ENCODE measurements at regions not wholly inside any gene's neighbourhood (a gene's known extent, or its start where the extent isn't known, plus 50 kb on each side); places are given as distances from the start of the nearest gene placed in this dataset.

DNA sequence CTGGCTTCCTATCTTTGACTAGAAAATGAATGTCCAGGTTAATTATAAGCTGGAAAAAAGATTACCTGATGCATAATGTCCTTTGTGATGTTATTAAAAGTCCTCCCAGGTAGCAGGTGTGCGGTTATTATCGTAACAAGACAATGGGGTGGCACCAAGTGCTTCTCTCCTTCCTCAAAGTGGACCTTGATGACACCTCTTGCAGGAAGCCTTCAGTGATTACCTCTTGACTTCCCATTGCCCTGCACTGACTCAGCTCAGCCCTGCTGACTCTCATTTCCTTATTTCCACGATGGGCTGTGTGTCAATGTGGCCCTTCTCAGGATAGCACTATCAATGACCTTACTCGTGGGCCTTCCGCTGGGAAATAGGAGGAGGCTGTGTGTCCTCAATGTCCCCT is 477.4 kb upstream of the CCL2 start:
- no peak for DNase-seq
- intact Hi-C loops (cut with DNase I, micrococcal nuclease), result loop anchor here in 1 of 2 donors (10.0 kb wide), 1 partner anchor 367 kb away; no protein-coding TSS in a partner anchor
- no peak for ATAC-seq

DNA sequence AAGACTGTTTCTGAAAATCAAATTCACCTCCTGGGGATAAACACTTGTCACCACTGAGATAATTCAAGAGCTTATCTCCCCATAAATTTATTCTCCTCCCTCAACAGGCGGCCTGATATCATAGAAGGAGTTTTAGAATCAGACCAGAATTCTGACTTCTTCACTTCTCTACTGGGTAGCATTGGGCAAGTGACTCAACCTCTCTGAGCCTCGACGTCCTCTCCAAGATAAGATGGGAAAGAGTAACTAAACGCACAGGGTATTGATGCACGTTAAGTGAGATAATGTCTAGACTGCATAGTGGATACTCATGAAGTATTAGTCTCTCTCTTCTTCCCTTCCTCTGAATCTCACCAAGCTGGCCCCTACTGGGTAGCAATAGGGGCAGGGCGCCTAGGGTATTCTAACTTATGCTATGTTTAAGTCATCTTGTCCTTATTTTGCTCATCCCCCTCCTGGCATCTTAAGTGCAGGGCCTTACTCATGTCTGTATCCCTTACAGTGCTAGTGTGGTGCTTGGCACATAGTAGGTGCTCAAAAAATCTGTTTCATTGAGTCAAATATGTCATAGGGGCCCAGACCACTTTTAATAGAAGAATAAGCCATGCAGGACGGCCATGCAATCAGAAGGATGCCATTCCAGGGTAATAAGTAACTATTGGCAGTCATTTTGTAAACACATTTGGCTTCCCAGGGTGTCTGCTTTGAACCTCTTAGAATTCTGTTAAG is 476.4 kb upstream of the CCL2 start:
- ATAC-seq (peak; percentile 45), DNase-seq (no peak)
- intact Hi-C loops (cut with DNase I, micrococcal nuclease), result loop anchor here in 1 of 2 donors (10.0 kb wide), 1 partner anchor 366 kb away; no protein-coding TSS in a partner anchor

DNA sequence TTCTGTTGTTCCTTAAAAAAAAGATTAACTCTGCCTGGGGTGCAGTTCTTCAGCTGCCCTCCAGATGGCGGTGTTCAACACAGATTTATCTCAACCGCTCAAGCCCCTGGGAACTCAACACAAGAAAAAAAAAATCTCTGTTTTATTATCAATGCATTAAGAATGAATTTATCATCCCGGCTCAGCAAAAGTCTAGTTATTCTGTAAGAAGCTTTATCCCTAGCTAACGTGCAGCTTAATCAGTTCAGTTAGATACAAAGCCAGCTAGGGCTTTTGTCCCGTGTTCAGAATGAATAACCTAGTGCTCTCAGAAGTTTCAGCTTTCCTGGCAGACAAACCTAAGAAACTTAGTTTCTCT is 475.9 kb upstream of the CCL2 start:
- peak in 1 of 2 donors; percentile 16 for DNase-seq
- no peak for ATAC-seq
- intact Hi-C loops (cut with DNase I, micrococcal nuclease), result loop anchor here in 1 of 2 donors (10.0 kb wide), 1 partner anchor 366 kb away; no protein-coding TSS in a partner anchor

DNA sequence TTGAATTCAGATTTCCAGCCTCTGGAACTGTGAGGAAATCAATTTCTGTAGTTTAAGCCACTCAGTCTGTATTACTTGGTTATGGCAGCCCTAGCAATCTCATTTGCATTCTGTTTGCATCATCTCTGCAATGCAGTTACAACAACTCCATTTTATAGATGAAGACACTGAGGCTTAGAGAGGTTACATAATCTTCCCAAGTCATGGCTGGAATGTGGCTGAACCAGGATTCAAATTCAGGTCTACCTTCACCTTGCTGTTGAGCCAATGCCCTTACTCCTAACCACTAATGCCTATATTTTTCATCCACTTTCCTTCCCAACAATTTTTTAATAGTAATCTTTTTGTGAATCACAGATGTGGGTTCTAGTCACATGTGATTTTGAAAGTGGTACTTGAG is 469.8 kb upstream of the CCL2 start:
- no peak for DNase-seq
- intact Hi-C loops (cut with DNase I, micrococcal nuclease), result no loop called here
- no peak for ATAC-seq

DNA sequence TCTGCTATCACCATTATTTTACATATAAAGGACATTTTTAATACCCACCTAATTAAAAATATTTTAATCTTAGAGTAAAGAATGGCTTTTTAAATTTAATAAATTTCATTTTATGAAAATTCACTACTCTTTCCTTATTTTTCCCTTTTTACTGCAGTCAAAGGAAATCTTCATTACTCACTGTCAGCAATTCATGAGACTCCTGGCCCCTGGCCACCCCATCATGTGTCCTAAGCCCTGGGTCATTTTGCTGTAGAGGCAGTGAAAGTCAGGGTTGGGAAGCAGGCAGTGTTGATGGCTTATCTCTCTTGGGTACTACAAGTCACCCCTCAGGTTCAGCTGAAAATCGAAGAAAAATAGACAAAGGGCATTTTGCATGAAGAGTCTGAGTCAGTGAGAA is 468.6 kb upstream of the CCL2 start:
- ATAC-seq, result no peak
- peak in 1 of 2 donors; percentile 6 for DNase-seq
- intact Hi-C loops (cut with DNase I, micrococcal nuclease), result no loop called here

DNA sequence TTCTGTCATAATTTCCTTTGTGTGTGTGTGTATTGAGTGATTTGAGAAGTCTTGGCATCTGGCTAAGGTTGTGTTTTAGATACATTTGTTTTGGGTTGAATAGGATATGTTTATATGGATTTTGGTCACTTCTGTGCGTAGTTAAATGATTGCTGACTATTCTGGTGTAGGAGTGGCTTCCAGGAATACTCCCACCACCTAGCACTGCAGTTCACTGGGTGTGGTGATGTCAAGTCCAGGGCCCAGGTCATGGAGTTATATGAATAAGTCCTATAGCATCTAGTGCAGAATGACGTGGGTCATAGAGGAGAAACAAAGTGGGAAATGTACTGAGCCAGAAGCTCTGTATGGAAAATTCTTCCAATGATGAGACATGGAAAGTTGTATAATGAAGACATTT is 465.4 kb upstream of the CCL2 start:
- intact Hi-C loops (cut with DNase I, micrococcal nuclease), result no loop called here

DNA sequence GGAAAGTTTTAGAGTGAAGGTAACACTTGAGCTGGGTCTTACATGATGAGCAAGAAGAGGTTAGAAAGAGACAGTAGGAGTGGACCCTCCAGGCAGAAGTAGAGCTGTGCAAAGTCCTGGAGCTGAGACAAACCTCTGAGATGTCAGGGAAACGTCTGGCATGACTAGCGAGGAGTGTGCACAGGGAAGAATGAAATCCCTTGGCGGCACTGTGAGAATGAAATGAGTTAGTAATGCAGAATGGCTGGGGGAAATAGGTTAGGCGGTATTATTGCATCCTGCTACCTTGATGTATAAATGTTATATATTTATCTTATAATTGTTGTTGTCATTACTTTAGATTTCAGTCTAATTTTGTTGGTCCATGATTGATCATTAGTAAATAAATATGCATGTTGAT is 457.9 kb upstream of the CCL2 start:
- intact Hi-C loops (cut with DNase I, micrococcal nuclease), result no loop called here
- ATAC-seq (no peak), DNase-seq (no peak)

More for the DNA sequence above, 465.4 kb upstream of the CCL2 start:
- no peak for DNase-seq
- no peak for ATAC-seq

DNA sequence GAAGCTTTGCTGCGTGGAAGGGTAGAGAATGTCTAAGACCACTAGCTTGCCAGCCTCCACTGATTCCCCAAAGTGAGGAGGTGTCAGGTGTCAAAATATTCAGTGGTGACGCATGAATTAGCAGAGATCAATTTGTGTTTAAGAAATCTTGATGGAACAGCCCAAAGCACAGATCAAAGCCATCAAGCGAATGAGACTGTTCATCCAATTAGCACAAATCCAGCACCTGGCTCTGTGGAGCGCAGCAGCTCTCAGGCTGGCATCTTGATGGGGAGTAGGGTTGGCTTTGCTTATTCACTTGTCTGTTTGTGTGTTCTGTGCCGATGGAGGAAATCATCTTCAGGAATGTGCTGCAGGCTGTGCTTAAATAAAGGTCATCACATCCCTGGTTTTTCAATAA is 456.8 kb upstream of the CCL2 start:
- DNase-seq (no peak), ATAC-seq (no peak)
- intact Hi-C loops (cut with DNase I, micrococcal nuclease), result no loop called here

DNA sequence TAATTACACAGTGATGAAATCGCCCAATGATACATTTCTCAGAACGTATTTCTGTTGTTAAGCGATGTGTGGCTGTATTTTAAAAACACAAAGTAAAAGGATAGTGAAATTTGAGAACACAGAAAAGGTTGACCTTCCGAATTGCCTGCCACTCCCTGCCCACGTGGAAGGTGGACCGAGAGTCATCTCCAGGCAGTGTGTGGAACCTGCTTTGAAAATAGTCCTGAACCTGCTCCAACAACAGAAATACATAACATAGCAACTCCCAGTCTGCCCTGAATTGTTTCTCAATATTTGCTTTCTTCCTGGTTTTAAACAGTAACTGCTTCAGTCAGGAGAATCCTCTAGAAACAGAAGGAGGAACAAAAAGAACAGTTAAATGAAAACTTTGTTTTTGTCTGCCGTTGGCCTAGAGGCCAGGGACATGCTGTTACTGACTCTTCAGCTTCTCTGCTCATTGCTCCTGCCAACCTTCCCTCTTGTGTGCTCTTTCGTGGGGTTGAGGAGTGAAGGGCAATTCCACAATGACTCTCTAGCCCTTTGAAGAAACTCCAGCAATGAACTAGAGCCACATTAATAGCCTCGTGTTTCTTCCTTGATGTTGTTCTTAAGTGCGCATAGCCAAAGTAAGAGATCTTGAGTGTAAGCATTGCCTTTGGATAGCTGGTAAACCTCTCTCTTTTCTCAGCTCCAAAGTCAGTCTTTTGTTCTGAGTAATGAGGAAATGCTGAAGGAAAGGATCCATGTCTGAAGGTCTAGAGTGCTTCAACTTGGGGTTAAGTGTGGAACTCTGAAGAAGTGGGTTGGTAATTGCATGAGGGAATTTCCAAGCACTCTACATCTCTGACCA is 452.5 kb upstream of the CCL2 start:
- intact Hi-C loops (cut with DNase I, micrococcal nuclease), result no loop called here
- DNase-seq (no peak), ATAC-seq (no peak)

DNA sequence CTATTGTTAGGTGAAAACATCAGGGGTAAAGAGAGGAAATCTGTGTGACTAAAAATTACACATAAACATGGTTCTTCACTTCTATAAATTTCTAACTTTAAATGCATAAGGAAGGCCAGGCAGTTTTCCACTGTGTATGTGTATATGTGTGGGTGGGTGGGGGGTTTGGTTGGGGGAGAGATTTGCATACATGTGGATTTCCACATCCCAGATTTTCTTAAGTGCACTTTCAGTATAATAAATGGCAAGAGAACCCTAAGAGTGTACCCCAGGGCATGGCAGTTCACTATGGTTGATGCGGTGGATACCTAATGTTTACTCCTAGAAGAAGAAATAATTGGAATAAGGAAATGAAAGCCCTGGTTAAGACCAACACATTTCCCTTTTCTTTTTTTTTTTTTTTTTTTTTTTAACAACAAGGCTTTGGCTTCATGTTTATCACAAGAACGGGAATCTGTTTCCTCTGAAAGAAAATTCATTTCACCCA is 451.8 kb upstream of the CCL2 start:
- DNase-seq, result no peak
- intact Hi-C loops (cut with DNase I, micrococcal nuclease), result no loop called here
- no peak for ATAC-seq

DNA sequence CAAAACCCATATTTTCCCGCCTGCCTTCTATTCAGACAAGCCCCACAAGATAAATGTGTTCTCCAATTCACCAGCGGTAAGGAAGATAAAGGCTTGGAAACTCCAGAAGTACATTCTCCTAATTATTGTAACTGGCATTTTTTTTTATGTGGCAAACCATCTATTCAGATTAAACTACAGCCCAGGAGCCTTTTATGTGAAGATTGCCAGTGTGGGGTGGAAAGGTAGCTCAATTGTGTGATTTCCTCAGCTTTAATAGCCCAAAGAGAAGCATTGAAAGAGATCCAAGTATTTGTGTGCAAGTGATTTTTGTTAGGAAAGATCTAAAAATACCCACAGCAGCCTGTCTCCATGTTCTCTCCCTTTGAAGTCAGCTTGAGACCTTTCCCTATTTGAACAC is 451.4 kb upstream of the CCL2 start:
- DNase-seq (no peak), ATAC-seq (no peak)
- intact Hi-C loops (cut with DNase I, micrococcal nuclease), result no loop called here

DNA sequence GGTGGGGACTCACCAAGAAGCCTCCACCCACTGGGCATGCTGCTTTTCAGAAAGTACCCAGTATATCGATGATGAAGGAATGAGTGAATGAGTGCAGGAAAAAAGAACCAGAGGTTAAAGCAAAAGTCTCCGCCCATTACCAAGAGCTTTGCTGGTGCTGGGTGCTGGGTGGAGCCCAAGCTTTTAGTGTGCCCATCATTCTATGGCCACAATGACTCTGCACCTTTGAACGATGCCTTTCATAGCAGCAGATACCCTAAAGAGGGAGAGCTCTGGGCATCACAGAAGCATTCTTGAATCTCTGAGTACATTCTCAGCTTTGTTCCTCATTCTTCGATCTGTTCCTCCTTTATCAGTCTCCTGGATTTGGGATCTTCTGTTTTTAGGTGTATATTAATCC is 450.7 kb upstream of the CCL2 start:
- DNase-seq, result no peak
- intact Hi-C loops (cut with DNase I, micrococcal nuclease), result no loop called here
- no peak for ATAC-seq

DNA sequence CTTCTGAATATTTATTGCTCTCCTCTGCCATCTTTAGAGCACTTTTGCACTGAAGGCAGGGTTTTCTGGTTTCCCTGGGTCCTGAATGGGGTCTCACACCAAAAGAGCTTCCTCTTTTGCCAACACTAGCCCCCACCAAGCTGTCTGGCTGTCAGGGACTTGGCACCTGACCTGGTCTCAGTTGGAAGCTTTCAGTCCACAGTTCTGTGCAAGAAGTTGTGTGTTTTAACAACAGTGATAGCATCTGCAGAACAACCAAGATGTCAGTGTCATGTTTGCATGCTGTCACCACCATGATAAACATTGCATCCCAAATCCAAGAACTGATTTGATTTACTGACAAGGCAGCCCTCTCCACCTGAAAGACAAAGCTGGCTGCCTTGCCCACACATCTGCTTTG is 448.5 kb upstream of the CCL2 start:
- intact Hi-C loops (cut with DNase I, micrococcal nuclease), result no loop called here
- ATAC-seq, result no peak
- no peak for DNase-seq

DNA sequence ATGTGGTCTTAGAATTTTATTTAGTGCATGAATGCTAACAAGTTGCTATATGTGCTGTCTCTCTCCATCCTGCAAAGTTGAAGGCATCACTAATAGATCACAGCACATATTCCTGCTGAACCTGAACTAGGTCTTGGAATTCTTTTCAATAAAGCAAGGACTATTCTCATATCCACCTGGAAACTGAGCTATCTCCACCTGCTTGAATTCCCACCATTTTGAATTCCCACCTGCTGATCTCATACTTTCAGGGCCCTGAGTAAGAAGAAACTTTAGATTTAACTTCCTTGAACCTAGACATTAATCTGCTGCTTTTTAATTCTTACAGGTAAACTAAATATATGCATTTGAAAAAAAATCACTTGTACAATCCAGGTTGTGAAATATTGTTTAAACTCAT is 445.3 kb upstream of the CCL2 start:
- intact Hi-C loops (cut with DNase I, micrococcal nuclease), result no loop called here
- no peak for DNase-seq
- ATAC-seq, result no peak

DNA sequence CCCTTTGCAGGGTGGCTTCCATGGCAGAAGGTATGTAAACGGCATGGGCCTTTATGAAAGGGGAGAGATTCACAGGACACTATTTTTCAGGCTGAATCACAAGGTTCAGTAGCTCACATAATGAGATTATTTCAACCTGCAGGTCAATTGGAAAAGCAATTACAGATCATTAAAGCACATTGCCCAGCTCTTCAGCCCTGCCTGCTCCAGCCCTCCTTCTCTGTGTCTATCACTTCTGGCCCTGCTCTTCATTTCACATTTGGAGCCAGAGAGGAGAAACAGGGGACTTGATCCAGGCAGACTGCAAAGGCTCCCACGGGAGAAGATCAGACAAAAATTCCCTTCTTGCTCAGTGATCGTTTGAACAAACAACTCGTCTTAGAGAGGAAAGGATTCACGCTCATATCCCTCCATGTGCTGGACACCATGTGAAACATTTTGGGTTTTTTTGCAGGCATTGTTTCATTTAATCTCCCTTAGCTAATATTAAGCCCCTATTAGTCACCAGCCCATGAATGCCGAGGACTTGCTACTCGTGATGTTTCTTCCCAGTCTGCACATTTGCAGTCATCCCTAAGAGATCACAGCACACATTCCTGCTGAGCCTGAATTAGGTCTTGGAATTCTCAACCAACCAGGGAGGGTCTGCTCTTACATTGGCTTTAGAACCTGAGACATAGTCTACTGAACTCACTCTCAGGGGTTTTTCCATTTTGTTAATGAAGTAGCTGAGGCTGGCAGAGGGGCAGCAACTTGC is 443.9 kb upstream of the CCL2 start:
- DNase-seq (no peak), ATAC-seq (no peak)
- intact Hi-C loops (cut with DNase I, micrococcal nuclease), result no loop called here

DNA sequence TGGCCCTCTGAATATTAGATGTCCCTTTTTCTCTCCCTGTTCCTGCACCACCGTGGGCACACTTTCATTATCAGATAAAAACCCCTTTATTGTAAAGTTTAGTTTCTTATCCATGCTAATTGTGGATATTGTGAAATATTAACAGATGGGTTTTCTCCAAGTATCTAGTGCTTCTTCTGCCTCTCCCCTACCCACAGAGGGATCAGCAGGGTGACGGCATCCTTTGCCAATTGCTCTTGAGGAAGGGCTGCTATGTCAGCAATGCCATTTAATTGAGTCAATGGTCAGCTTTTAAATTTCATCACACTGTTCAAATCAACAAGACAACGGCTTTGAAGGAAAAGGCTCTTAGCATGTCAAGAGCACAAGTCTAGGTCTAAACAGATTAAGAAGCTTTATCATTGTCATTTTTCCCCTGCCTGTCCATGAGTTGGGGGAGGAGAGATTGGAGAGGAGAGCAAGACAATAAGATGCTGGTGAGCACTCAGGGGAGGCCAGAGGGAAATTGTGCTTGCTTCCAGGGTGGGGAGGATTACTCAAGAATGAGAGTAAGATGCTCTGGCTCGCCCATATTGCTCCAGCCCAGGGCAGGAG is 443.0 kb upstream of the CCL2 start:
- intact Hi-C loops (cut with DNase I, micrococcal nuclease), result no loop called here
- no peak for ATAC-seq
- DNase-seq, result no peak

DNA sequence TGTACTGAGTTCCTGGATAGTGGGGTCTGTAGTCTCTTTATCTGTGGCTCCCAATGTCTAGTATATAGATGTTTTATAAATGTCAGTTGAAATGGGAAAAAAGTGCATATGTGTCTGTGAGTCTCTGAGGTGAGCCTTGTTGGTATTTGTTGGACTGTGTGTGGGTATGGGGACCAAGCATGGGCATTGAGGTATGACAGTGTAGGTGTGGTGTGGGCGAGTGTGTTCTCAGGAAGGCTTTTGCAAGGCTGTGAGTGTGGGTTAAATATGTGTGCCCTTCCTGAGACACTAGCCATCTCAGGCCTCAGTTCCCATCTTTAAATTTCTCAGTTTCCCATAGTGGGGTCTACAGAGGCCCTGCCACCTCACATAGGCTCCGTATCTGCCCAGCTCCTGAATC is 440.2 kb upstream of the CCL2 start:
- ATAC-seq (no peak), DNase-seq (no peak)
- intact Hi-C loops (cut with DNase I, micrococcal nuclease), result no loop called here

DNA sequence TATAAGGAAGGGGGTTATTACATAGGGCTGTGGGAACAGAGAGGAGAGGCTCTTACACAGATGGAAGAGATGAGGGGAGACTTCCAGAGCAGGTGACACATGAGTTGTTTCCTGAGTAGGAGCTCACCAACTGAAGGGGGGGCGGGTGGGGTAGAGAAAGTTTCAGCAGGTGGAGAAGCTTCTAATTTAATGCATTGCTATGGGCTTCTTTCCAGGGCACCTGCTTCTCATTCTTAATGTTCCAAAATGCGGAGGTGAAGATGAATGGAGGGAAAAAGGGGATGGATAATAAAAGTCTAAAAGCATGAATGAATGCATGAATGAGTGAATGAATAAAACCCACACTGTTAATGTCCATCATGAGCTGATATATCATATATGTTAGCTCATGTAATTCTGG is 439.0 kb upstream of the CCL2 start:
- no peak for DNase-seq
- intact Hi-C loops (cut with DNase I, micrococcal nuclease), result no loop called here
- ATAC-seq, result no peak
